Activated B cell treated with CpG ODN at 0.5 μM for 24 hours (primary cell): ENCODE measurements at regions not wholly inside any gene's neighbourhood (a gene's known extent, or its start where the extent isn't known, plus 50 kb on each side); places are given as distances from the start of the nearest gene placed in this dataset.

Experiments used
- ATAC-seq: fragments of 200-7000 bp; cut with Tn5 transposase; one replicate; pipeline ENCODE4 v1.10.0; 2021; ENCODE audit warnings: low read depth, mild to moderate bottlenecking, moderate library complexity
- CTCF ChIA-PET: fragments of 350-600 bp; sonication (Branson Sonifier 250); formaldehyde crosslinking; loops from one replicate; lab custom pipeline; 2021; ENCODE audit warnings: antibody characterized with exemption; lab: Charles Lee
- POLR2A ChIA-PET: fragments of 350-600 bp; sonication (Branson Sonifier 250); formaldehyde crosslinking; loops from one replicate; lab custom pipeline; 2021; ENCODE audit warnings: antibody characterized with exemption; lab: Charles Lee
- DNase-seq: peaks from one replicate; pipeline ENCODE4 v3.0.0; 2022
- H3K27ac Mint-ChIP-seq: one replicate; pipeline ENCODE4 v1.8.0; 2020; ENCODE audit warnings: mixed read lengths
- H3K27me3 Mint-ChIP-seq: one replicate; pipeline ENCODE4 v1.8.0; 2021; ENCODE audit warnings: mixed read lengths
- H3K36me3 Mint-ChIP-seq: one replicate; pipeline ENCODE4 v1.8.0; 2021; ENCODE audit warnings: low read depth, mixed read lengths
- H3K4me1 Mint-ChIP-seq: one replicate; pipeline ENCODE4 v1.8.0; 2021; ENCODE audit warnings: mixed read lengths
- H3K4me3 Mint-ChIP-seq: one replicate; pipeline ENCODE4 v1.8.0; 2020; ENCODE audit warnings: mild to moderate bottlenecking, mixed read lengths
- H3K9me3 Mint-ChIP-seq: one replicate; pipeline ENCODE4 v1.8.0; 2020; ENCODE audit warnings: mixed read lengths
- CTCF ChIP-seq: fragments of 200-600 bp; IDR thresholded peaks from one replicate; pipeline ENCODE4 v1.8.0; 2022; ENCODE audit warnings: antibody characterized with exemption, mild to moderate bottlenecking
- intact Hi-C: fragments of 100-400 bp; cut with micrococcal nuclease; formaldehyde crosslinking; loops from one replicate; pipeline ENCODE4 v1.15.1; 2024

- TF ChIP-seq CTCF: no peak
- CTCF ChIA-PET: no interaction called here
- Mint-ChIP-seq H3K4me1 (no peaks in the 10 kb centered on the region), H3K4me3 (no peak overlapping the region), H3K36me3 (no peaks in the 10 kb centered on the region), H3K27me3 (peaks cover 9% of the 10 kb centered on the region), H3K27ac (no peak overlapping the region), H3K9me3 (no peaks in the 10 kb centered on the region)
- POLR2A ChIA-PET: no interaction called here
- ATAC-seq: no peak
- intact Hi-C loops: no loop called here
- no peak for DNase-seq
These were observed 450.6 kb upstream of the TGFBR2 start for GRCh38 chr3:30155755-30156154.

GRCh38 chr3:30156586-30157498 lies 449.6 kb upstream of the TGFBR2 start:
- intact Hi-C loops: no loop called here
- CTCF ChIA-PET: no interaction called here

GRCh38 chr3:30161375-30161774 lies 445.0 kb upstream of the TGFBR2 start:
- H3K36me3 Mint-ChIP-seq: no peaks in the 10 kb centered on the region
- H3K27me3 Mint-ChIP-seq: no peaks in the 10 kb centered on the region
- POLR2A ChIA-PET: no interaction called here
- TF ChIP-seq CTCF: no peak
- H3K4me1 Mint-ChIP-seq: no peaks in the 10 kb centered on the region
- H3K27ac Mint-ChIP-seq: no peak overlapping the region
- H3K4me3 Mint-ChIP-seq: no peak overlapping the region
- DNase-seq: no peak
- peaks cover 5% of the 10 kb centered on the region for H3K9me3 Mint-ChIP-seq
- CTCF ChIA-PET: no interaction called here
- intact Hi-C loops: no loop called here
- no peak for ATAC-seq

More at GRCh38 chr3:30156586-30157498, 449.6 kb upstream of the TGFBR2 start:
- TF ChIP-seq CTCF: no peak
- no peak overlapping the region for H3K4me3 Mint-ChIP-seq
- H3K27me3 Mint-ChIP-seq: peaks cover 9% of the 10 kb centered on the region
- POLR2A ChIA-PET: no interaction called here
- DNase-seq: no peak
- no peak for ATAC-seq
- no peaks in the 10 kb centered on the region for H3K36me3 Mint-ChIP-seq
- H3K27ac Mint-ChIP-seq: no peak overlapping the region
- no peaks in the 10 kb centered on the region for H3K4me1 Mint-ChIP-seq
- H3K9me3 Mint-ChIP-seq: no peaks in the 10 kb centered on the region

- no peak for DNase-seq
- Mint-ChIP-seq H3K36me3 (no peaks in the 10 kb centered on the region), H3K9me3 (peaks cover 5% of the 10 kb centered on the region), H3K27ac (no peak overlapping the region), H3K27me3 (no peaks in the 10 kb centered on the region), H3K4me1 (no peaks in the 10 kb centered on the region), H3K4me3 (no peak overlapping the region)
- TF ChIP-seq CTCF: no peak
- intact Hi-C loops: no loop called here
- POLR2A ChIA-PET: no interaction called here
- no peak for ATAC-seq
- CTCF ChIA-PET: no interaction called here
These were observed 443.8 kb upstream of the TGFBR2 start for GRCh38 chr3:30162579-30162978.

GRCh38 chr3:30166535-30166934 lies 439.9 kb upstream of the TGFBR2 start:
- ChIA-PET POLR2A (no interaction called here), CTCF (no interaction called here)
- intact Hi-C loops: no loop called here
- no peaks in the 10 kb centered on the region for H3K4me1 Mint-ChIP-seq
- ATAC-seq (no peak), DNase-seq (no peak)
- H3K27ac Mint-ChIP-seq: no peak overlapping the region
- H3K4me3 Mint-ChIP-seq: no peak overlapping the region
- no peaks in the 10 kb centered on the region for H3K36me3 Mint-ChIP-seq
- H3K9me3 Mint-ChIP-seq: peaks cover 5% of the 10 kb centered on the region
- no peak for TF ChIP-seq CTCF
- peaks cover 2% of the 10 kb centered on the region for H3K27me3 Mint-ChIP-seq
